Upper lobe of right lung (tissue), 1 donor: ENCODE measurements at regions not wholly inside any gene's neighbourhood (a gene's known extent, or its start where the extent isn't known, plus 50 kb on each side); places are given as distances from the start of the nearest gene placed in this dataset.
"Not testable (repeated sequence)": the region's sequence is repeated elsewhere in the genome, so short reads cannot be mapped to it uniquely, and the experiment has no call there.

Experiments used
- ATAC-seq: fragments of 200-7000 bp; cut with Tn5 transposase; one replicate; pipeline ENCODE4 v1.9.1; 2020; ENCODE audit warnings: mild to moderate bottlenecking, moderate library complexity
- DNase-seq: peaks from one replicate; pipeline ENCODE4 v3.0.0-alpha.2; 2020
- H3K27ac ChIP-seq: fragments of 200-600 bp; one replicate; pipeline ENCODE4 v1.8.0; 2022
- H3K27me3 ChIP-seq: fragments of 200-600 bp; one replicate; pipeline ENCODE4 v1.8.0; 2022; ENCODE audit warnings: mild to moderate bottlenecking
- H3K36me3 ChIP-seq: fragments of 200-600 bp; one replicate; pipeline ENCODE4 v1.8.0; 2022
- H3K4me1 ChIP-seq: fragments of 200-600 bp; one replicate; pipeline ENCODE4 v1.8.0; 2022
- H3K4me3 ChIP-seq: fragments of 200-600 bp; one replicate; pipeline ENCODE4 v1.8.0; 2022; ENCODE audit warnings: mild to moderate bottlenecking
- H3K9me3 ChIP-seq: fragments of 200-600 bp; one replicate; pipeline ENCODE4 v1.8.0; 2022
- CTCF ChIP-seq: fragments of 200-600 bp; IDR thresholded peaks from one replicate; pipeline ENCODE4 v1.8.0; 2022; ENCODE audit warnings: antibody characterized with exemption
- intact Hi-C: fragments of 100-400 bp; cut with DNase I; formaldehyde crosslinking; loops from one replicate; pipeline ENCODE4 v1.11.0; 2022
- donor health status: DM: no; HTN: yes; CAD: no; lungs with severe emphysema.

- no peak for TF ChIP-seq CTCF
- Histone ChIP-seq H3K9me3 (no peaks in the 10 kb centered on the region), H3K4me3 (no peak overlapping the region), H3K36me3 (no peaks in the 10 kb centered on the region), H3K27ac (no peak overlapping the region), H3K4me1 (no peaks in the 10 kb centered on the region), H3K27me3 (no peaks in the 10 kb centered on the region)
- no peak for ATAC-seq
- intact Hi-C loops, result no loop called here
- no peak for DNase-seq
Observed at GRCh38 chr6:131459005-131459404, 114.0 kb upstream of the ARG1 start.

GRCh38 chr6:131460614-131461000 lies 112.4 kb upstream of the ARG1 start:
- Histone ChIP-seq H3K27me3 (no peaks in the 10 kb centered on the region), H3K27ac (no peak overlapping the region), H3K4me3 (no peak overlapping the region), H3K4me1 (no peaks in the 10 kb centered on the region), H3K36me3 (no peaks in the 10 kb centered on the region), H3K9me3 (no peaks in the 10 kb centered on the region)
- ATAC-seq (no peak), DNase-seq (no peak)
- intact Hi-C loops, result no loop called here
- no peak for TF ChIP-seq CTCF

GRCh38 chr6:131469130-131469529 lies 103.9 kb upstream of the ARG1 start:
- Histone ChIP-seq H3K27me3 (no peaks in the 10 kb centered on the region), H3K36me3 (no peaks in the 10 kb centered on the region), H3K4me1 (no peaks in the 10 kb centered on the region), H3K4me3 (no peak overlapping the region), H3K9me3 (no peaks in the 10 kb centered on the region), H3K27ac (no peak overlapping the region)
- no peak for ATAC-seq
- DNase-seq, result no peak
- intact Hi-C loops, result no loop called here
- no peak for TF ChIP-seq CTCF

- H3K4me3 ChIP-seq, result no peak overlapping the region
- H3K27ac ChIP-seq, result no peak overlapping the region
- no peaks in the 10 kb centered on the region for H3K4me1 ChIP-seq
- no peaks in the 10 kb centered on the region for H3K36me3 ChIP-seq
- H3K27me3 ChIP-seq, result no peaks in the 10 kb centered on the region
- DNase-seq (no peak), ATAC-seq (no peak)
- intact Hi-C loops, result no loop called here
- TF ChIP-seq CTCF, result no peak
- H3K9me3 ChIP-seq, result peaks cover 5% of the 10 kb centered on the region
Observed at GRCh38 chr6:131470534-131470933, 102.5 kb upstream of the ARG1 start.

GRCh38 chr6:131471331-131471730 lies 101.7 kb upstream of the ARG1 start:
- Histone ChIP-seq H3K27ac (no peak overlapping the region), H3K4me1 (no peaks in the 10 kb centered on the region), H3K9me3 (peaks cover 5% of the 10 kb centered on the region), H3K4me3 (no peak overlapping the region), H3K27me3 (no peaks in the 10 kb centered on the region), H3K36me3 (no peaks in the 10 kb centered on the region)
- intact Hi-C loops, result no loop called here
- no peak for TF ChIP-seq CTCF
- ATAC-seq (no peak), DNase-seq (no peak)

- ATAC-seq, H3K9me3 ChIP-seq, H3K27ac ChIP-seq, H3K36me3 ChIP-seq, DNase-seq, intact Hi-C loops, H3K4me1 ChIP-seq, H3K4me3 ChIP-seq, H3K27me3 ChIP-seq: not testable (repeated sequence)
Observed at GRCh38 chr6:131473303-131473702, 99.7 kb upstream of the ARG1 start.
